ENCODE measurements at regions not wholly inside any gene's neighbourhood (a gene's known extent, or its start where the extent isn't known, plus 50 kb on each side); places are given as distances from the start of the nearest gene placed in this dataset.

GRCh38 chr6:56865081-56865875, 89.6 kb upstream of the BEND6 start (continued):
- TF ChIP-seq FOXA2 (IDR thresholded peaks at IDR 0.05) (no peak), HNF4G (IDR thresholded peaks at IDR 0.05) (no peak)

- Histone ChIP-seq H3K27ac (ENCODE audit: low read depth in 1 of 2, low read length in 2 of 2) (no peak overlapping the region), H3K4me3 (ENCODE audit: low read depth in 1 of 3, low read length in 3 of 3) (no peak overlapping the region), H3K9ac (ENCODE audit: low read depth in 1 of 2, low read length in 2 of 2) (no peak overlapping the region), H3K9me3 (ENCODE audit: control insufficient read depth in 4 of 4, low read length in 3 of 4) (no peaks in the 10 kb centered on the region), H3K36me3 (ENCODE audit: control insufficient read depth in 4 of 4, insufficient read depth in 3 of 4, low read depth in 1 of 4, low read length in 3 of 4) (no peaks in the 10 kb centered on the region), H3K4me1 (ENCODE audit: control insufficient read depth in 4 of 4, insufficient read depth in 4 of 4, low read length in 3 of 4) (no peaks in the 10 kb centered on the region), H3K27me3 (ENCODE audit: control insufficient read depth in 4 of 4, insufficient read depth in 4 of 4, low read length in 3 of 4) (no peaks in the 10 kb centered on the region)
- no peak for TF ChIP-seq GABPA (IDR thresholded peaks at IDR 0.05 in 1 of 2, conservative IDR thresholded peaks at IDR 0.05 in 1 of 2)
- TF ChIP-seq RXRA (IDR thresholded peaks at IDR 0.05), result no peak
- TF ChIP-seq HNF4G (IDR thresholded peaks at IDR 0.05), result no peak
- no peak for TF ChIP-seq YY1 (IDR thresholded peaks at IDR 0.05)
- TF ChIP-seq NR2F2 (IDR thresholded peaks at IDR 0.05), result no peak
- TF ChIP-seq MAX (IDR thresholded peaks at IDR 0.05), result no peak
- no peak for TF ChIP-seq SP1 (IDR thresholded peaks at IDR 0.05)
- no peak for TF ChIP-seq FOXA2 (IDR thresholded peaks at IDR 0.05)
- TF ChIP-seq CTCF (IDR thresholded peaks at IDR 0.05; ENCODE audit: low read depth, low read length, missing input control), result no peak
- no peak for TF ChIP-seq TAF1 (conservative IDR thresholded peaks at IDR 0.05)
- TF ChIP-seq JUND (IDR thresholded peaks at IDR 0.05), result no peak
- no peak for TF ChIP-seq EGR1 (IDR thresholded peaks at IDR 0.05; ENCODE audit: low read depth in 2 of 2)
- no peak for TF ChIP-seq RAD21 (IDR thresholded peaks at IDR 0.05)
- TF ChIP-seq ZBTB33 (IDR thresholded peaks at IDR 0.05), result no peak
- TF ChIP-seq ATF3 (IDR thresholded peaks at IDR 0.05), result no peak
- TF ChIP-seq HNF4A (conservative IDR thresholded peaks at IDR 0.05), result no peak
- no peak for TF ChIP-seq REST (IDR thresholded peaks at IDR 0.05)
- 71% methylated on average over 1 of the region's 1 CpG for WGBS
- no peak for DNase-seq (ENCODE audit: low spot score)
Measured at GRCh38 chr6:56864171-56864616, 90.7 kb upstream of the BEND6 start.
